NCI-H524 (cell line): ENCODE measurements at regions not wholly inside any gene's neighbourhood (a gene's known extent, or its start where the extent isn't known, plus 50 kb on each side); places are given as distances from the start of the nearest gene placed in this dataset.
"Not testable (repeated sequence)": the region's sequence is repeated elsewhere in the genome, so short reads cannot be mapped to it uniquely, and the experiment has no call there.

Source experiments
- DNase-seq, 2 experiments: peaks; one replicate each; lab custom pipeline; 2025; lab: John Stamatoyannopoulos, UW

GRCh38 chr12:9308745-9309144, 100.5 kb upstream of the PZP start:
- DNase-seq, result not testable (repeated sequence)

GRCh38 chr12:9308163-9308562, 100.0 kb upstream of the PZP start:
- not testable (repeated sequence) for DNase-seq

GRCh38 chr12:9307255-9307654, 99.1 kb upstream of the PZP start:
- DNase-seq, result not testable (repeated sequence)

- not testable (repeated sequence) for DNase-seq
Measured at GRCh38 chr12:9306004-9306403, 97.8 kb upstream of the PZP start.

- not testable (repeated sequence) for DNase-seq
Measured at GRCh38 chr12:9304540-9304939, 96.3 kb upstream of the PZP start.

- DNase-seq, result not testable (repeated sequence)
Measured at GRCh38 chr12:9295872-9296271, 87.7 kb upstream of the PZP start.

- DNase-seq, result not testable (repeated sequence)
Measured at GRCh38 chr12:9294072-9294620, 86.0 kb upstream of the PZP start.

- not testable (repeated sequence) for DNase-seq
Measured at GRCh38 chr12:9293391-9293790, 85.2 kb upstream of the PZP start.

GRCh38 chr12:9289984-9290383, 81.8 kb upstream of the PZP start:
- DNase-seq, result not testable (repeated sequence)

GRCh38 chr12:9284724-9285123, 76.5 kb upstream of the PZP start:
- DNase-seq, result not testable (repeated sequence)

- DNase-seq, result peak in 1 of 2 experiments; percentile 10
Measured at GRCh38 chr12:9284197-9284596, 76.0 kb upstream of the PZP start.

GRCh38 chr12:9283346-9284095, 75.3 kb upstream of the PZP start:
- DNase-seq, result peak; percentile 34 to 56

- DNase-seq, result no peak
Measured at GRCh38 chr12:9276990-9277389, 68.8 kb upstream of the PZP start.

- DNase-seq, result no peak
Measured at GRCh38 chr12:9273276-9273675, 65.1 kb upstream of the PZP start.

- DNase-seq, result no peak
Measured at GRCh38 chr12:9271875-9272274, 63.7 kb upstream of the PZP start.

- no peak for DNase-seq
Measured at GRCh38 chr12:9264546-9264945, 56.4 kb upstream of the PZP start.

- no peak for DNase-seq
Measured at GRCh38 chr12:9260931-9261330, 52.7 kb upstream of the PZP start.

GRCh38 chr12:9258676-9259075, 50.5 kb upstream of the PZP start:
- DNase-seq, result no peak
